NCI-H460 (cell line): ENCODE measurements at regions not wholly inside any gene's neighbourhood (a gene's known extent, or its start where the extent isn't known, plus 50 kb on each side); places are given as distances from the start of the nearest gene placed in this dataset.
"Not testable (repeated sequence)": the region's sequence is repeated elsewhere in the genome, so short reads cannot be mapped to it uniquely, and the experiment has no call there.

Source experiments
- DNase-seq: peaks from one replicate; pipeline ENCODE4 v3.0.0-alpha.2; 2016; ENCODE audit warnings: low read depth; ENCODE audit errors: extremely low read depth

GRCh38 chr18:37854396-37854795 lies 288.8 kb upstream of the CELF4 start:
- DNase-seq: no peak

GRCh38 chr18:37853706-37854105 lies 288.1 kb upstream of the CELF4 start:
- no peak for DNase-seq

GRCh38 chr18:37852464-37852863 lies 286.9 kb upstream of the CELF4 start:
- DNase-seq: no peak

GRCh38 chr18:37847544-37847943 lies 281.9 kb upstream of the CELF4 start:
- DNase-seq: no peak

- DNase-seq: no peak
These were observed 281.4 kb upstream of the CELF4 start for GRCh38 chr18:37846996-37847395.

- no peak for DNase-seq
These were observed 279.9 kb upstream of the CELF4 start for GRCh38 chr18:37845498-37845897.

GRCh38 chr18:37844209-37844970 lies 278.8 kb upstream of the CELF4 start:
- no peak for DNase-seq

- no peak for DNase-seq
These were observed 272.5 kb upstream of the CELF4 start for GRCh38 chr18:37838083-37838482.

- no peak for DNase-seq
These were observed 270.7 kb upstream of the CELF4 start for GRCh38 chr18:37836071-37836970.

- DNase-seq: not testable (repeated sequence)
These were observed 266.6 kb upstream of the CELF4 start for GRCh38 chr18:37832010-37832695.

GRCh38 chr18:37812961-37813360 lies 247.4 kb upstream of the CELF4 start:
- DNase-seq: no peak

- DNase-seq: no peak
These were observed 240.3 kb upstream of the CELF4 start for GRCh38 chr18:37805773-37806404.

GRCh38 chr18:37796823-37797349 lies 231.3 kb upstream of the CELF4 start:
- DNase-seq: no peak

GRCh38 chr18:37787452-37787851 lies 221.9 kb upstream of the CELF4 start:
- no peak for DNase-seq

- DNase-seq: no peak
These were observed 218.2 kb upstream of the CELF4 start for GRCh38 chr18:37783771-37784170.

GRCh38 chr18:37779220-37779619 lies 213.6 kb upstream of the CELF4 start:
- DNase-seq: no peak

- peak; percentile 7 for DNase-seq
These were observed 213.0 kb upstream of the CELF4 start for GRCh38 chr18:37778417-37779165.

GRCh38 chr18:37769826-37770225 lies 204.2 kb upstream of the CELF4 start:
- no peak for DNase-seq

GRCh38 chr18:37764541-37765288 lies 199.1 kb upstream of the CELF4 start:
- DNase-seq: no peak
